GM23248 (cell line): ENCODE measurements at regions not wholly inside any gene's neighbourhood (a gene's known extent, or its start where the extent isn't known, plus 50 kb on each side); places are given as distances from the start of the nearest gene placed in this dataset.

Source experiments
- DNase-seq: peaks from one replicate; pipeline ENCODE4 v3.0.0-alpha.2; 2015
- H2AFZ ChIP-seq: fragments of 200-600 bp; sonication (generic); 2 replicates; pipeline ENCODE4 v1.6.1; 2016; ENCODE audit warnings: antibody characterized with exemption
- H3F3A ChIP-seq: fragments of 200-600 bp; sonication (generic); 2 replicates; pipeline ENCODE4 v1.6.1; 2016; ENCODE audit warnings: mild to moderate bottlenecking, antibody characterized with exemption, mixed run types; ENCODE audit not compliant: insufficient read depth
- H3K27ac ChIP-seq: fragments of 200-600 bp; sonication (generic); 2 replicates; pipeline ENCODE4 v1.5.1; 2016; ENCODE audit warnings: mild to moderate bottlenecking
- H3K27me3 ChIP-seq: fragments of 200-600 bp; sonication (generic); replicated peaks from 2 replicates; pipeline ENCODE4 v1.6.1; 2016; ENCODE audit warnings: mild to moderate bottlenecking; ENCODE audit not compliant: insufficient read depth
- H3K36me3 ChIP-seq: fragments of 200-600 bp; sonication (generic); 2 replicates; pipeline ENCODE4 v1.6.1; 2016; ENCODE audit warnings: low read depth, mild to moderate bottlenecking
- H3K4me1 ChIP-seq: fragments of 200-600 bp; sonication (generic); 2 replicates; pipeline ENCODE4 v1.6.1; 2016; ENCODE audit warnings: mild to moderate bottlenecking; ENCODE audit not compliant: insufficient read depth
- H3K4me2 ChIP-seq: fragments of 200-600 bp; sonication (generic); one replicate; pipeline ENCODE4 v1.6.1; 2016; ENCODE audit warnings: mild to moderate bottlenecking; ENCODE audit not compliant: unreplicated experiment
- H3K4me3 ChIP-seq: fragments of 200-600 bp; sonication (generic); 2 replicates; pipeline ENCODE4 v1.5.1; 2016; ENCODE audit warnings: mild to moderate bottlenecking
- H3K79me2 ChIP-seq: fragments of 200-600 bp; sonication (generic); 2 replicates; pipeline ENCODE4 v1.6.1; 2016; ENCODE audit warnings: mild to moderate bottlenecking; ENCODE audit not compliant: insufficient read depth
- H3K9ac ChIP-seq: fragments of 200-600 bp; sonication (generic); 2 replicates; pipeline ENCODE4 v1.6.1; 2016; ENCODE audit warnings: mild to moderate bottlenecking
- H3K9me2 ChIP-seq: fragments of 200-600 bp; sonication (generic); 2 replicates; pipeline ENCODE4 v1.6.1; 2016; ENCODE audit warnings: mixed run types, mild to moderate bottlenecking, moderate library complexity; ENCODE audit not compliant: insufficient read depth
- H3K9me3 ChIP-seq: fragments of 200-600 bp; sonication (generic); one replicate; pipeline ENCODE4 v1.6.1; 2017; ENCODE audit warnings: low read depth
- H4K20me1 ChIP-seq: fragments of 200-600 bp; sonication (generic); 2 replicates; pipeline ENCODE4 v1.6.0; 2016; ENCODE audit not compliant: insufficient read depth
- EZH2 ChIP-seq: fragments of 200-600 bp; sonication (generic); IDR thresholded peaks from 2 replicates; pipeline ENCODE4 v1.6.1; 2018; ENCODE audit warnings: antibody characterized with exemption, mild to moderate bottlenecking; ENCODE audit not compliant: insufficient read depth, poor library complexity, severe bottlenecking
- EZH2phosphoT487 ChIP-seq: fragments of 200-600 bp; sonication (generic); IDR thresholded peaks from 2 replicates; pipeline ENCODE4 v1.6.1; 2018; ENCODE audit warnings: antibody characterized with exemption, moderate library complexity, mild to moderate bottlenecking, low read depth; ENCODE audit not compliant: insufficient read depth
- WGBS, 2 experiments: methylation state at CpG; one replicate each; pipeline ENCODE4 v1.1.6; 2015 to 2017; ENCODE audit warnings: low lambda C conversion rate in 2 of 2, low coverage in 1 of 2; ENCODE audit errors: missing lambda C conversion rate in 2 of 2; 5-methylcytosine and 5-hydroxymethylcytosine counted together
- in situ Hi-C: fragments of 300-500 bp; cut with MboI; formaldehyde crosslinking; loops from 2 replicates; pipeline ENCODE4 v1.15.0; 2020

- no peaks in the 10 kb centered on the region for H3K36me3 ChIP-seq
- DNase-seq: no peak
- H3K4me1 ChIP-seq: no peaks in the 10 kb centered on the region; the same call in 1 of the 2 replicates
- H3K9me3 ChIP-seq: no peaks in the 10 kb centered on the region
- no peak overlapping the region for H3K27ac ChIP-seq
- no peak overlapping the region for H2AFZ ChIP-seq
- H4K20me1 ChIP-seq: no peaks in the 10 kb centered on the region
- no peaks in the 10 kb centered on the region for H3K79me2 ChIP-seq
- H3K4me3 ChIP-seq: no peak overlapping the region
- 30% methylated on average over 8 of the region's 8 CpGs for WGBS, 2 experiments
- TF ChIP-seq EZH2phosphoT487 (no peak), EZH2 (no peak)
- no peaks in the 10 kb centered on the region for H3K9me2 ChIP-seq
- no peaks in the 10 kb centered on the region for H3F3A ChIP-seq
- no peak overlapping the region for H3K4me2 ChIP-seq
- in situ Hi-C loops: no loop called here
- no peaks in the 10 kb centered on the region; the same call in 1 of the 2 replicates for H3K27me3 ChIP-seq
- H3K9ac ChIP-seq: no peak overlapping the region
Observed at GRCh38 chr12:98228683-98229539, 286.5 kb upstream of the TMPO start.

GRCh38 chr12:98229540-98229924, 285.9 kb upstream of the TMPO start:
- H4K20me1 ChIP-seq: no peaks in the 10 kb centered on the region
- H3K4me1 ChIP-seq: no peaks in the 10 kb centered on the region; the same call in 1 of the 2 replicates
- no peak overlapping the region for H3K9ac ChIP-seq
- no peak overlapping the region for H3K4me2 ChIP-seq
- no peaks in the 10 kb centered on the region for H3K9me2 ChIP-seq
- no peaks in the 10 kb centered on the region for H3K36me3 ChIP-seq
- TF ChIP-seq EZH2 (no peak), EZH2phosphoT487 (no peak)
- H2AFZ ChIP-seq: no peak overlapping the region
- no peaks in the 10 kb centered on the region for H3F3A ChIP-seq
- H3K27me3 ChIP-seq: no peaks in the 10 kb centered on the region; the same call in 1 of the 2 replicates
- H3K9me3 ChIP-seq: no peaks in the 10 kb centered on the region
- in situ Hi-C loops: no loop called here
- H3K27ac ChIP-seq: no peak overlapping the region
- no peaks in the 10 kb centered on the region for H3K79me2 ChIP-seq
- DNase-seq: no peak
- H3K4me3 ChIP-seq: no peak overlapping the region
- 30 to 36% methylated on average over 2 of the region's 2 CpGs for WGBS, 2 experiments

- H3K9ac ChIP-seq: no peak overlapping the region
- H3K79me2 ChIP-seq: no peaks in the 10 kb centered on the region
- H4K20me1 ChIP-seq: no peaks in the 10 kb centered on the region
- H3K27me3 ChIP-seq: no peaks in the 10 kb centered on the region; the same call in none of the 2 replicates
- no peak for DNase-seq
- 33 to 41% methylated on average over 3 of the region's 3 CpGs for WGBS, 2 experiments
- H3F3A ChIP-seq: 0 out of 2 replicates have a peak, but pooled peaks cover 2% of the 10 kb centered on the region
- in situ Hi-C loops: no loop called here
- no peak overlapping the region for H3K4me2 ChIP-seq
- no peak overlapping the region for H3K27ac ChIP-seq
- H3K9me2 ChIP-seq: no peaks in the 10 kb centered on the region
- no peak overlapping the region for H3K4me3 ChIP-seq
- no peak for TF ChIP-seq EZH2phosphoT487
- TF ChIP-seq EZH2: no peak
- H3K36me3 ChIP-seq: no peaks in the 10 kb centered on the region
- H2AFZ ChIP-seq: no peak overlapping the region
- no peaks in the 10 kb centered on the region for H3K9me3 ChIP-seq
- H3K4me1 ChIP-seq: peaks cover under 1% of the 10 kb centered on the region; the same call in 1 of the 2 replicates
Observed at GRCh38 chr12:98232753-98233390, 282.5 kb upstream of the TMPO start.

- H3K27me3 ChIP-seq: no peaks in the 10 kb centered on the region; the same call in 1 of the 2 replicates
- no peak overlapping the region for H3K4me2 ChIP-seq
- H3K4me3 ChIP-seq: no peak overlapping the region
- H3K27ac ChIP-seq: no peak overlapping the region
- DNase-seq: no peak
- in situ Hi-C loops: no loop called here
- H3K9me2 ChIP-seq: no peaks in the 10 kb centered on the region
- no peaks in the 10 kb centered on the region for H3K79me2 ChIP-seq
- H3K4me1 ChIP-seq: peaks cover 16% of the 10 kb centered on the region
- H3F3A ChIP-seq: peaks cover 23% of the 10 kb centered on the region
- WGBS, 2 experiments: 44 to 48% methylated on average over 2 of the region's 2 CpGs
- H3K9me3 ChIP-seq: no peaks in the 10 kb centered on the region
- H4K20me1 ChIP-seq: no peaks in the 10 kb centered on the region
- H3K36me3 ChIP-seq: no peaks in the 10 kb centered on the region
- H3K9ac ChIP-seq: no peak overlapping the region
- no peak for TF ChIP-seq EZH2
- TF ChIP-seq EZH2phosphoT487: no peak
- H2AFZ ChIP-seq: no peak overlapping the region
Observed at GRCh38 chr12:98235301-98235700, 280.1 kb upstream of the TMPO start.
